NCI-H1092 treated with DMSO at 0.1 percent for 48 hours (cell line): ENCODE measurements at regions not wholly inside any gene's neighbourhood (a gene's known extent, or its start where the extent isn't known, plus 50 kb on each side); places are given as distances from the start of the nearest gene placed in this dataset.
A peak's percentile ranks its signal among the peaks of the same experiment; 100 is the strongest.

Source experiments
- DNase-seq: peaks from one replicate; lab custom pipeline; 2025; lab: John Stamatoyannopoulos, UW

GRCh38 chr2:161020437-161020836 lies 139.8 kb upstream of the TANK start:
- DNase-seq = no peak

- DNase-seq = no peak
These were observed 131.6 kb upstream of the TANK start for GRCh38 chr2:161028581-161028980.

DNA sequence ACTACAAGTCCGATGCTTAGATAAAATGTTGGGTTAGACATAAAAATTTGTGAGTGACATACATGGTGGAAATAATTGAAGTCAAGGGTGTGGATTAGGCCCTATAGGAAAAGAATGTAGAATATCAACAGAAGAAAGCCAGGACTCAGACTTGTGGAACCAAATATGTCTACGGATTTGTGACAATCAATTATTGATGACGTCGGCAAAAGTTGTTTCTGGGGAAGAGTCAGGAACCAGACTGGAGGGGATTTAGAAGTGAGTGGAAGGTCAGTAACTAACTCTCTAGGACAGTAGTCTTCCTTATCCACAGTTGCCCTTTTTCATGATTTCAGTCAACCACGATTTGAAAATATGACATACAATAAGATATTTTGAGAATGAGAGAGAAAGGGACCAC lies 130.9 kb upstream of the TANK start:
- no peak for DNase-seq

- DNase-seq = no peak
These were observed 129.8 kb upstream of the TANK start for GRCh38 chr2:161030260-161031063.

DNA sequence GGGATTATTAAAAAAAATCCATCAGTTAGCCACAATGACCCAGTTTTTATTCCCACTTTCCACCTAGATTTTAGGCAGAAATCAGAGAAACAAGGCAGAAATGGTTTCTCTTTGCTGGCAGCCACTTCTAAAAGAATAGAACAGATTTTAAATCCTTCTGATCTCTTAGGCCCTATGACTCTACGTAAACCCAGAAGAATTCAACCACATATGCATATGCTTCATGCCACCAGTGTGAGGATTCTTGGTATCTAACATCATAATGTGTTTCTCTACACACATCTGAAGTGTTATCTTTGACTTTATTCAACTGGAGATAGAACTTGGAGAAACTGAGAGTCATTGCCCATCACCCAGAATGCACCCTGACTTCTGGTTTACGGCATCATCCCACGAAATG lies 128.7 kb upstream of the TANK start:
- DNase-seq = no peak

- no peak for DNase-seq
These were observed 127.6 kb upstream of the TANK start for GRCh38 chr2:161032635-161033034.

- DNase-seq = no peak
These were observed 127.1 kb upstream of the TANK start for GRCh38 chr2:161033059-161033660.

GRCh38 chr2:161036926-161037325 lies 123.3 kb upstream of the TANK start:
- DNase-seq = no peak

- DNase-seq = no peak
These were observed 121.2 kb upstream of the TANK start for GRCh38 chr2:161039071-161039470.

- no peak for DNase-seq
These were observed 118.9 kb upstream of the TANK start for GRCh38 chr2:161041356-161041755.

DNA sequence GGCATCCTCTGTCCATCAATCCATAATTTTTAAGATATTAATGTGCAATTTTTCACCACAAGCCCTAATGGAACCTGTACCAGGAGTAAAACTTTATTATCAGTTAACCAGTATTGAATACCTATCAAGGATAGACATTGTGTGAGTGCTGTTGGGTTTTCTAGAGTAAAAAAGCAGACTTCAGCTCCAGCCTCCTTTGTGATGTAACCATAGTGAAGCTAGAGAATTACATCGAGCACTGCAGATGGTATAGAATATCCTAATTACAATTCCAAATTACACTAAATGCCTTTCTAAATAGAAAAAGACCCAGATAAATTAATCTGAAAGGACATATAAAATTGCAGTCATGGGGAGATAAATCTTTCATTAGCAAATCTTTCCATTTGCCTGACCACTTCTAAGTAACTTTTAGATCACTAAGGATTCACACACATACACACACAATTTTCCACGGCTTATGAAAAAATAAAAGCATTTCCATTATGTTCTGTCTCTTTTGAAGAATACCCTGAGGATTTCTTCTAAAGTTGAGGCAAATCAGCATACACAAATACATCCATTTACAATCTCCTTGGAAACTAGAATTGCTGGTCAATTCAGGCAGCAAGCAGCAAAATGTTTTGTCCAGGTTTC lies 117.1 kb upstream of the TANK start:
- no peak for DNase-seq

- no peak for DNase-seq
These were observed 115.9 kb upstream of the TANK start for GRCh38 chr2:161044095-161044865.

- DNase-seq = no peak
These were observed 115.3 kb upstream of the TANK start for GRCh38 chr2:161044921-161045320.

GRCh38 chr2:161045726-161046125 lies 114.5 kb upstream of the TANK start:
- DNase-seq = no peak

GRCh38 chr2:161046876-161047275 lies 113.4 kb upstream of the TANK start:
- DNase-seq = no peak

DNA sequence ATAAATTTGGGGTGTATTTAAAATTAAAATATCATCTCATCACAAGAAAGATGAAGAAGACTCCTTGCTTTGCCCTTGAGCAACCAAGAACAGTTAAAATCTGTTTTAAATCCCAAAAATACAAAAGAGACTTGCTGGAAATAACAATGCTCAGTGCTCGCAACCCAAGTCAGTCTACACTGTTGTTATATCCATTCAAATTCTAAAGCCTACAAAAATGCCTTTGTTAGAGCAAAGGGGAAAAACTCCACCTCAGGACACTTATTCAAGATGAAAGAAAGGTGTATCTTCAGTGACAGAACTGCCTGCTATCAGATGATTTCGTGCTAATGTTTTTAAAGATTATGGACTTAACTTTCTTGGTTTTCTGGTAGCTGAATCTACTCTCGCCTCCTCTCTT lies 111.9 kb upstream of the TANK start:
- no peak for DNase-seq

- DNase-seq = no peak
These were observed 110.7 kb upstream of the TANK start for GRCh38 chr2:161049559-161049958.

- no peak for DNase-seq
These were observed 108.0 kb upstream of the TANK start for GRCh38 chr2:161052214-161052613.

DNA sequence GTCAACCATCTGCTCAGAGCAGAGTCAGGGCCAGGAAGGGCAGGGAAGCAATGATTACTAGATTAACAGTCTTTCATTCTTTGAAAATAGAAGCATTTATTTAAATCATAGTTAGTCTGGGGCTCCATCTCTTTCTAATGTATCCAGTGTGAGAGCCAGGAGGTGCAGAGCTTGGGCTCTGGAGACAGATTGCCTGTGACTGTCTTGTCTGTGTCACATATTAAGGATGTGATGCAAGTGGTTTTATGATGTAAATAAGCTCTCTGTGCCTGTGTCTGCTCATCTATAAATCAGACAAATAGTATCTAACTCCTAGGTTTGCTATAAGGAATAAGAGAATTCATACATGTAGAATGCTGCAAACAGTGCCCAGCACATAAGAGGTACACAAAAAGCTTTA lies 104.9 kb upstream of the TANK start:
- DNase-seq = no peak

DNA sequence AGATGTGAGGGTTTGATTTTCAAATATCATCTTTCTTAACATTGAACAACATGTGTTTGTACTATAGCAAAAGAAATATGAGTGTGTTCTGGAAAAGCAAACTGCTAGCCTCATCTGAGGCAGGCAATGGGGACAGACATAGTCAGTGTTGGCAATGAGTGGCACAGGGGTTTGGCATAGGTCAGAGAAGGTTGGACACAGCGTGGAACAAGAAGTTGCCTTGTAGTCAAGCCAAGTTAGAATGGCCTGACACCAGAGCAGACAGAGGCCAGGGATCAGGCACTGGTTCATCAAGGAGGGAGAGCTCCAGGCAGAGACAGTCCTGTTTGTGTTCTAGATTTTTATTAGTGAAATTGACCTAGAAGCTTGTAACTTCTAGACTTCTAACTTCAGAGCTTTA lies 100.8 kb upstream of the TANK start:
- DNase-seq = no peak

DNA sequence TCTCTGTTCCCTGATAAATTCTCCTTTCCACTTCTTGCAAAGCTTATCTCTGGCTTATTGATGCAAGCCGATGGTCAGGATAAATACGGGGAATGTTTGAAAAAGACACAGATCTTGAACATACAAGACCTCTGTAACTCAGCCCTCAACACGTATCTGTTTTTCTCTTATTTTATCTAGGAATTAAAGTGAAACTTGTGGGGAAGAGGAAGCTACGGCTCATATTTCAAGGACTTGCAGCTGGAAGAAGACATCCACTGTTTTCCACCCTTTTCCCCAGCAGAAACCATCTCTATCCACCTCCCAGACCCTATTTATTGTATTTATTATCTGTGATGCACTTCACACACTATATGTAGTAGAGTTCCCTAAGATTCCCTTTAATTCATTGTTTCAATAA lies 98.4 kb upstream of the TANK start:
- no peak for DNase-seq

- peak; percentile 62 for DNase-seq
These were observed 96.9 kb upstream of the TANK start for GRCh38 chr2:161063157-161063945.
